ENCODE measurements at regions not wholly inside any gene's neighbourhood (a gene's known extent, or its start where the extent isn't known, plus 50 kb on each side); places are given as distances from the start of the nearest gene placed in this dataset.

DNA sequence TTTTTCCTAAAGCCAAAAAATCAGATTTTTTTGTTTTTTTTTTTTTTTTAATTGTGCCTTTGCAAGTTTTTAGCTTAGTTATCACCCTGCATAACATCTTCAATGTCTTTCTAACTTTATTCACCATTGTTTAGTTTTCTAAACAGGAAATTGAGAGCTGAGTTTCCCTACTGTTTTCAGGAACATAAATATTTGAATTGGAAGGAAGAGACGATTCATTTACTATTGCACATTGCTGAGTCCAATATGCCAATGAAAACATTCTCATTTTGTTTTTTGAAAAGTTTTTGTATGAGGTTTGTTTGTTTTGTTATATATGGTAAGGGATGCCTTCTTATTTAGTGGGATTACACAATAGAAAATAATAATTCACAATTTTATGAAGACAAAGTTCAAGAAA is 148.4 kb downstream of the ANKRD50 start:
- Histone ChIP-seq H3K9ac (ENCODE audit: low read length) (no peak overlapping the region), H3K27ac (ENCODE audit: low read length) (no peak overlapping the region), H4K20me1 (ENCODE audit: insufficient read depth) (no peaks in the 10 kb centered on the region), H2AFZ (ENCODE audit: low read depth, low read length) (no peak overlapping the region), H3K27me3 (ENCODE audit: insufficient read depth, low read depth, low read length) (no peaks in the 10 kb centered on the region), H3K4me2 (ENCODE audit: low read length) (no peak overlapping the region), H3K9me3 (ENCODE audit: low read length) (no peaks in the 10 kb centered on the region), H3F3A (ENCODE audit: insufficient read depth, low read length, poor library complexity, severe bottlenecking) (no peaks in the 10 kb centered on the region), H3K79me2 (replicated peaks; ENCODE audit: insufficient read depth, low read length) (no peaks in the 10 kb centered on the region), H3K4me3 (ENCODE audit: low read length) (no peak overlapping the region), H3K36me3 (ENCODE audit: insufficient read depth, low read length) (no peaks in the 10 kb centered on the region), H3K9me2 (ENCODE audit: insufficient read depth, low read length) (no peaks in the 10 kb centered on the region)
- TF ChIP-seq MXI1 (conservative IDR thresholded peaks at IDR 0.05; ENCODE audit: poor library complexity, severe bottlenecking), result no peak
- TF ChIP-seq EZH2 (IDR thresholded peaks at IDR 0.05; ENCODE audit: borderline replicate concordance, insufficient read depth, low read length, poor library complexity, severe bottlenecking), result no peak
- TF ChIP-seq, protein P1, sequence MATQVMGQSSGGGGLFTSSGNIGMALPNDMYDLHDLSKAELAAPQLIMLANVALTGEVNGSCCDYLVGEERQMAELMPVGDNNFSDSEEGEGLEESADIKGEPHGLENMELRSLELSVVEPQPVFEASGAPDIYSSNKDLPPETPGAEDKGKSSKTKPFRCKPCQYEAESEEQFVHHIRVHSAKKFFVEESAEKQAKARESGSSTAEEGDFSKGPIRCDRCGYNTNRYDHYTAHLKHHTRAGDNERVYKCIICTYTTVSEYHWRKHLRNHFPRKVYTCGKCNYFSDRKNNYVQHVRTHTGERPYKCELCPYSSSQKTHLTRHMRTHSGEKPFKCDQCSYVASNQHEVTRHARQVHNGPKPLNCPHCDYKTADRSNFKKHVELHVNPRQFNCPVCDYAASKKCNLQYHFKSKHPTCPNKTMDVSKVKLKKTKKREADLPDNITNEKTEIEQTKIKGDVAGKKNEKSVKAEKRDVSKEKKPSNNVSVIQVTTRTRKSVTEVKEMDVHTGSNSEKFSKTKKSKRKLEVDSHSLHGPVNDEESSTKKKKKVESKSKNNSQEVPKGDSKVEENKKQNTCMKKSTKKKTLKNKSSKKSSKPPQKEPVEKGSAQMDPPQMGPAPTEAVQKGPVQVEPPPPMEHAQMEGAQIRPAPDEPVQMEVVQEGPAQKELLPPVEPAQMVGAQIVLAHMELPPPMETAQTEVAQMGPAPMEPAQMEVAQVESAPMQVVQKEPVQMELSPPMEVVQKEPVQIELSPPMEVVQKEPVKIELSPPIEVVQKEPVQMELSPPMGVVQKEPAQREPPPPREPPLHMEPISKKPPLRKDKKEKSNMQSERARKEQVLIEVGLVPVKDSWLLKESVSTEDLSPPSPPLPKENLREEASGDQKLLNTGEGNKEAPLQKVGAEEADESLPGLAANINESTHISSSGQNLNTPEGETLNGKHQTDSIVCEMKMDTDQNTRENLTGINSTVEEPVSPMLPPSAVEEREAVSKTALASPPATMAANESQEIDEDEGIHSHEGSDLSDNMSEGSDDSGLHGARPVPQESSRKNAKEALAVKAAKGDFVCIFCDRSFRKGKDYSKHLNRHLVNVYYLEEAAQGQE (IDR thresholded peaks at IDR 0.05; ENCODE audit: borderline replicate concordance), result no peak
- TF ChIP-seq RAD21 (conservative IDR thresholded peaks at IDR 0.05), result no peak
- no peak for TF ChIP-seq EP300 (conservative IDR thresholded peaks at IDR 0.05; ENCODE audit: poor library complexity, severe bottlenecking)
- TF ChIP-seq, protein P2, sequence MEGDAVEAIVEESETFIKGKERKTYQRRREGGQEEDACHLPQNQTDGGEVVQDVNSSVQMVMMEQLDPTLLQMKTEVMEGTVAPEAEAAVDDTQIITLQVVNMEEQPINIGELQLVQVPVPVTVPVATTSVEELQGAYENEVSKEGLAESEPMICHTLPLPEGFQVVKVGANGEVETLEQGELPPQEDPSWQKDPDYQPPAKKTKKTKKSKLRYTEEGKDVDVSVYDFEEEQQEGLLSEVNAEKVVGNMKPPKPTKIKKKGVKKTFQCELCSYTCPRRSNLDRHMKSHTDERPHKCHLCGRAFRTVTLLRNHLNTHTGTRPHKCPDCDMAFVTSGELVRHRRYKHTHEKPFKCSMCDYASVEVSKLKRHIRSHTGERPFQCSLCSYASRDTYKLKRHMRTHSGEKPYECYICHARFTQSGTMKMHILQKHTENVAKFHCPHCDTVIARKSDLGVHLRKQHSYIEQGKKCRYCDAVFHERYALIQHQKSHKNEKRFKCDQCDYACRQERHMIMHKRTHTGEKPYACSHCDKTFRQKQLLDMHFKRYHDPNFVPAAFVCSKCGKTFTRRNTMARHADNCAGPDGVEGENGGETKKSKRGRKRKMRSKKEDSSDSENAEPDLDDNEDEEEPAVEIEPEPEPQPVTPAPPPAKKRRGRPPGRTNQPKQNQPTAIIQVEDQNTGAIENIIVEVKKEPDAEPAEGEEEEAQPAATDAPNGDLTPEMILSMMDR (IDR thresholded peaks at IDR 0.05; ENCODE audit: poor library complexity, severe bottlenecking), result no peak
- TF ChIP-seq TAF1 (IDR thresholded peaks at IDR 0.05; ENCODE audit: low read depth), result no peak
- no peak for TF ChIP-seq SMC3 (conservative IDR thresholded peaks at IDR 0.05; ENCODE audit: poor library complexity)
- no peak for TF ChIP-seq POLR2AphosphoS5 (IDR thresholded peaks at IDR 0.05)

DNA sequence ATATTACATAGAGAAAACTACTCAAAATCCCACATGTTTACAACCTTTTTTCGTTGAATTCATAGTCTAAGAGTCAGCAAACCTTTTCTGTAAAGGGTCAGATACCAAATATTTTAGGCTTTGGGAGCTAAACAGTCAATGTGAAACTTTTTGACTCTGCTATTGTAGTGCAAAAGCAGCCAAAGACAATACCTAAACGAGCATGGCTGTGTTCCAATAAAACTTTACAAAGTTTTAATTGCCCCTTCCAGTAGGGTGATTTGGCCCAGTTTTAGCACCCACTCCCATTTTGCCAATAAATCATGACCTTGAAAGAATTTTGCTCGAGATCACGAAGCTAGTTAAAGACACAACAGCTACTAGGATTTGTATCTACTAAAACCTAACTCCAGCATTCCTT is 147.2 kb downstream of the ANKRD50 start:
- Histone ChIP-seq H3K9me3 (ENCODE audit: low read length) (no peaks in the 10 kb centered on the region), H3K27ac (ENCODE audit: low read length) (no peak overlapping the region), H3K36me3 (ENCODE audit: insufficient read depth, low read length) (no peaks in the 10 kb centered on the region), H4K20me1 (ENCODE audit: insufficient read depth) (no peaks in the 10 kb centered on the region), H2AFZ (ENCODE audit: low read depth, low read length) (no peak overlapping the region), H3K79me2 (replicated peaks; ENCODE audit: insufficient read depth, low read length) (no peaks in the 10 kb centered on the region), H3K9ac (ENCODE audit: low read length) (no peak overlapping the region), H3K4me2 (ENCODE audit: low read length) (no peak overlapping the region), H3F3A (ENCODE audit: insufficient read depth, low read length, poor library complexity, severe bottlenecking) (no peaks in the 10 kb centered on the region), H3K4me3 (ENCODE audit: low read length) (no peak overlapping the region), H3K27me3 (ENCODE audit: insufficient read depth, low read depth, low read length) (no peaks in the 10 kb centered on the region), H3K9me2 (ENCODE audit: insufficient read depth, low read length) (no peaks in the 10 kb centered on the region)
- TF ChIP-seq EP300 (conservative IDR thresholded peaks at IDR 0.05; ENCODE audit: poor library complexity, severe bottlenecking), result no peak

DNA sequence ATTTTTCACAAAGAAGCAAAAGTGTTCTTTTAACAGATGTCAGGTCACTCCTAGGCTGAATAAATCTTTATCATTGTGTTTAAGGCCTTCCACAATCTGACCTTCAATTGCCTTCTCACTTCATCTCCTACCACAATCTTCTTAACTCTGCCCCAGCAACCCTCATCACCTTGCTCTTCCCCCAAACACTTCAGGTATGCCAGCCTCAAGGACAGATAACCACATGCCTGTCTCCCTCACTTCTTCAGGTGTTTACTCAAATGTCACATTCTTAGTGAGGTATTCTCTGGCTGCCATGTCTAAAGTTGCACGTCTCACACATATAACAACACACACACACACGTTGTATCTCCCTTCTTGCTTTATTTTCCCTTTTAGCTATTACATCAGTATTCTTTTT is 146.5 kb downstream of the ANKRD50 start:
- H2AFZ ChIP-seq (ENCODE audit: low read depth, low read length), result no peak overlapping the region
- no peaks in the 10 kb centered on the region for H3K79me2 ChIP-seq (replicated peaks; ENCODE audit: insufficient read depth, low read length)
- no peak overlapping the region for H3K27ac ChIP-seq (ENCODE audit: low read length)
- TF ChIP-seq EP300 (conservative IDR thresholded peaks at IDR 0.05; ENCODE audit: poor library complexity, severe bottlenecking) (no peak), RAD21 (conservative IDR thresholded peaks at IDR 0.05) (no peak), MXI1 (conservative IDR thresholded peaks at IDR 0.05; ENCODE audit: poor library complexity, severe bottlenecking) (no peak), SMC3 (conservative IDR thresholded peaks at IDR 0.05; ENCODE audit: poor library complexity) (no peak), TAF1 (IDR thresholded peaks at IDR 0.05; ENCODE audit: low read depth) (no peak), POLR2AphosphoS5 (IDR thresholded peaks at IDR 0.05) (no peak), EZH2 (IDR thresholded peaks at IDR 0.05; ENCODE audit: borderline replicate concordance, insufficient read depth, low read length, poor library complexity, severe bottlenecking) (no peak)
- TF ChIP-seq, protein P1 (IDR thresholded peaks at IDR 0.05; ENCODE audit: borderline replicate concordance), result no peak
- TF ChIP-seq, protein P2 (IDR thresholded peaks at IDR 0.05; ENCODE audit: poor library complexity, severe bottlenecking), result no peak
- H3K9ac ChIP-seq (ENCODE audit: low read length), result no peak overlapping the region
- H3F3A ChIP-seq (ENCODE audit: insufficient read depth, low read length, poor library complexity, severe bottlenecking), result no peaks in the 10 kb centered on the region
- no peaks in the 10 kb centered on the region for H3K36me3 ChIP-seq (ENCODE audit: insufficient read depth, low read length)
- H4K20me1 ChIP-seq (ENCODE audit: insufficient read depth), result no peaks in the 10 kb centered on the region
- H3K27me3 ChIP-seq (ENCODE audit: insufficient read depth, low read depth, low read length), result no peaks in the 10 kb centered on the region
- no peaks in the 10 kb centered on the region for H3K9me3 ChIP-seq (ENCODE audit: low read length)
- H3K4me3 ChIP-seq (ENCODE audit: low read length), result no peak overlapping the region
- no peaks in the 10 kb centered on the region for H3K9me2 ChIP-seq (ENCODE audit: insufficient read depth, low read length)
- no peak overlapping the region for H3K4me2 ChIP-seq (ENCODE audit: low read length)

All from neural cell (in vitro differentiated cells).